KG1 (cell line): ENCODE measurements at regions not wholly inside any gene's neighbourhood (a gene's known extent, or its start where the extent isn't known, plus 50 kb on each side); places are given as distances from the start of the nearest gene placed in this dataset.
"Not testable (repeated sequence)": the region's sequence is repeated elsewhere in the genome, so short reads cannot be mapped to it uniquely, and the experiment has no call there.

ENCODE experiments used
- DNase-seq: peaks from one replicate; lab custom pipeline; 2025; lab: John Stamatoyannopoulos, UW

DNA sequence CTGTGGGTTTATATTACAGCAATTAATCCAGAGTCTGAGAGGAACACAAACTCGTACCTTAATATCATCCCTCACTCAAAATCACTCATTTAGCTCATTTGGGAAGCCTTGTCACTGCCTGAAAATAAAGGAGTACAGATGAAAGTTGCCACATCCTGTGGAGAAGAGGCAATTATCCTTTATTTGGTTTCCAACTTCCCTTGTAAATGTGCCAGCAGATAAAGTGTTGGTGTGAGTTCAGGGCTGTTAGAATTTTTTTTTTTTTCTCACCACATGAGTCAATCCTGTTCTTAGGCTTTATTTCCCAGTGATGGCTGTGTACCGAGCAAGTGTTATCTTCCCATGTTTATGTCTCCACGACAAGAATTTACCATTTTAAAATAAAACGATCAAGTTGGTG lies 99.0 kb upstream of the SMIM30 start:
- no peak for DNase-seq

DNA sequence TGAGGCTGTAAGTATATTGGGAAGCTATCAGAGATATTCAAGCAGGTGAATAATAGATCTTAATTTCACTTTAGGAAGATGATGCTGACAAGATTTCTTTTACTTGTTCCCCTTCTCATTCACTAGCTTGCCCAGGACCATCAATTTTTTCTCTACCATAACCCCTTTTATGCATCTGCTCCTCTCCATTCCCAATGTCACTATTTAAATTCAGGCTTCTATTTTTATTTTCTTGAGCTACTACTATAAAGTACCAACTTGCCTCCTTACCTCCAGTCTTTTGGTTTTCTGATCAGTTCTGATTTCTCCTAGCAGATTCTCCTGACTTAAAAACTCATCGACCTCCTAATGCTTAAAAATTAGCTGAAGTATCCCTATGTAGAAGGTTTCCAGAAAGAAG lies 97.7 kb upstream of the SMIM30 start:
- no peak for DNase-seq

- no peak for DNase-seq
These were observed 91.3 kb upstream of the SMIM30 start for GRCh38 chr7:113209449-113210203.

DNA sequence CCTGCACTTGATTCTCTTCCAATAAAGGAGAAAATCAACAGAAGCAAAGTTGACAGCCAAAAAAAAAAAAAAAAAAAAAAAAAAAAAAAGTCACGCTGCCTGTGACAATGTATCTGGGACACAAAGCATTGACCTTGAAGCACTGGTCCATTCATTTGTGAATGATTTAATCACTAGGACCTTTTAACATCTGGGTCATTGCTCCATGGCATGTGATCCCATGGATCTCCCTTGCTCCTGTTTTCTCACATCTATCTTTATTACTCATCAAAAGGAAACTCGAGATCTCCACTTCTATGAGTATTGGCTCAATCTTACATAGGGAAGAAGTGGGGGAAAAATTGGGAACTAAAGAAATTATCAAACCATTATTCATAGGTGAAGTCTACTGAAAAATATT lies 89.6 kb upstream of the SMIM30 start:
- DNase-seq, result no peak

GRCh38 chr7:113207441-113207840 lies 89.1 kb upstream of the SMIM30 start:
- no peak for DNase-seq

GRCh38 chr7:113204415-113204814 lies 86.1 kb upstream of the SMIM30 start:
- DNase-seq, result no peak

DNA sequence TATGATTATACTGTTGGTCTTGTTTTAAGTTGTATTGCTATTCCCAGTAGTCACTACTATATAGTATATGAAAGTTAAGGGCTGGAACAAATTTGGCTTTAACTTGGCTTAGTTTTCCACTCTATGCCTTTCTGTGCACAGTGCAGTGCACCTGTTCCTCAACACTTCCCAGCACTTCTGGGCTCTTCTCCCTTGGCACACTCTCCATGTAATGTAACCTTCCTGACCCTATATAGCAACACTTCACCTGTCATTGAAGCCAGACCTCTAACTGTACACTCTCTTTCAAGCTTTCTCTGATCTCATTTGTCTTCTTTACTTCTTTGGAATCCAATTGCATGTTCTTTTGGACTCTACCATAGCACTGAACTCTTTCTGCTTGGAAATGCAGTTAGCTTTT lies 83.9 kb upstream of the SMIM30 start:
- DNase-seq, result no peak

DNA sequence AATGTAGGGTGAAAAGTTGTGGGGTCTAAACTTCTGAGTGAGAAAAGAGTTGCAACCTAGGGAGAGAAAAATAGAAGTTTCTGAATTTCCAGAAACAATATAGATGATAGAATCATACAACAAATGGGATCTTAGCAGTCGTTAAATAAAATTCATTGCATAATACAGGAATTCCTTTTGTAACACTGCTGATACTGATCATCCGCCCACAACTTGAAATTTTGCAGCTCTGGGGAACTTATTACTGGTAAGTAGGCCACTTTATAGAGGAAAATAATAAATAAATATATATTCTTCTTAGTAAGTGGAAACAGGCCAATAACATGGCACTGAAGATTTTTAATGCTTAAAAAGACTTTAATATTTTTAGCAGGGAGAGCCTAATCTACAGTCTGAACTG lies 81.9 kb upstream of the SMIM30 start:
- DNase-seq, result no peak

DNA sequence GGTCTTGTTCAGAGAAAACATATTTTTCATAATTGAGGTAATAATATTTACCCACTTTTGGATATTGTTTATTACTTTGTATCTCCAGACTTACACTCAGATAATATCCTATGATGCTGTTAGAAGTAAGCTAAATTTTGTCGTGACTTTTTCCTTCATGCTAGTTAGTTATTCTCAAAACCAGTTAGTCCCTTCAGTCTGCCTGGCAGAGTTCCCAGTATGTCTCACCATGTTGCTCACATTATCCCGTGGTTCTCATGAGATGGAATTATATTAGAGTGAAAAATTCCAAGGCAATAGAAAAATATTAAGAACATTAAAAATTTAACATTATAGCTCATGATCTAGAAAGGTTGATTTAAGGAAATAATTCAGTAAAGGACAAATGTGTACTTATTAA lies 81.5 kb upstream of the SMIM30 start:
- DNase-seq, result no peak

- DNase-seq, result no peak
These were observed 80.8 kb upstream of the SMIM30 start for GRCh38 chr7:113199136-113199535.

GRCh38 chr7:113198226-113198625 lies 79.9 kb upstream of the SMIM30 start:
- no peak for DNase-seq

GRCh38 chr7:113197274-113197673 lies 78.9 kb upstream of the SMIM30 start:
- no peak for DNase-seq

DNA sequence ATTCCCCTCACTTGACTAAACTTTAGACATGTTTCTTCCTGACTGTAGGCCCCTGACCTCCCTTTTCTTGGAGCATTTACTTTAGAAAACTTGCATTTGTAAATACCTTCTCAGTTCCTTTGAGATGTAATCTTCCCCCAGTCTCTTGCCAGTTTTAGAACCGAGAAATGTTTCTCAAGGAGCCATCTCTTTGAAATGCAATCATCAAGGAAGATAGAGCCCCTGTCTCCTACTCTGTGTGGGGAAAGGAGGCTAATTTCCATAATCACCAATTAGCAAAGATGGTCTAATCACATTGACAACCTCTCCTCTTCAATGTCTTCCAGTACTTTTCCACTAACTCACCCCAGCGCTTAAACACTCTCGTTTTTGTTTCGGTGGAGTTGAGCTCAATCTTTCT lies 70.0 kb upstream of the SMIM30 start:
- no peak for DNase-seq

GRCh38 chr7:113179313-113179712 lies 61.0 kb upstream of the SMIM30 start:
- no peak for DNase-seq

DNA sequence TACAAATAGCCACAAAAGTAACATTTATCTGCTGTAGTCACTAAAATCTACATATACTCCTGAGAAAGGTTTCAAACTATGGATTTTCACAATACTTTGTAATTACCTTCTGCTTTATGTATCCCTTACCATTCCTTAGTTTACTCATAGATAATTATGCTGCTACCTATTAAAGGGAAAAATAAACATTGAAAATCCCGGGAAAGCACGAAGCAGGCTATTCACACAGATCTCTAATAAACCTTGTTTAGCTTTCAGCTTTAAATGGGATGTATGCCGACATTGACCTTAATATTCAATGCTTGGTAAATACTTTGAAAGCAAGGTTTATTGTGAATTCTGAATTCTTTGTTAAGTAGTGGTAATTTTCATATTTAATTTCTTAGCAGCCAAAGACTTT lies 58.5 kb upstream of the SMIM30 start:
- DNase-seq, result no peak

DNA sequence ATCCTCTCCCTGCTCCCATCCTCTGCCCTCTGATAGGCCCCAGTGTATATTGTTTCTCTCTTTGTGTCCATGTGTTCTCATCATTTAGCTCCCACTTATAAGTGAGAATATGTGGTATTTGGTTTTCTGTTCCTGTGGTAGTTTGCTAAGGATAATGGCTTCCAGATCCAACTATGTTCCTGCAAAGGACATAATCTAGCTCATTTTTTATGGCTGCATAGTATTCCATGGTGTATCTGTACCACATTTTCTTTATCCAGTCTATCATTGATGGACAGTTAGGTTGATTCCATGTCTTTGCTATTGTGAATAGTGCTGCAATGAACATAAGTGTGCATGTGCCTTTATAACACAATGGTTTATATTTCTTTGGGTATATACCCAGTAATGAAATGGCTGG lies 57.8 kb upstream of the SMIM30 start:
- DNase-seq, result not testable (repeated sequence)

DNA sequence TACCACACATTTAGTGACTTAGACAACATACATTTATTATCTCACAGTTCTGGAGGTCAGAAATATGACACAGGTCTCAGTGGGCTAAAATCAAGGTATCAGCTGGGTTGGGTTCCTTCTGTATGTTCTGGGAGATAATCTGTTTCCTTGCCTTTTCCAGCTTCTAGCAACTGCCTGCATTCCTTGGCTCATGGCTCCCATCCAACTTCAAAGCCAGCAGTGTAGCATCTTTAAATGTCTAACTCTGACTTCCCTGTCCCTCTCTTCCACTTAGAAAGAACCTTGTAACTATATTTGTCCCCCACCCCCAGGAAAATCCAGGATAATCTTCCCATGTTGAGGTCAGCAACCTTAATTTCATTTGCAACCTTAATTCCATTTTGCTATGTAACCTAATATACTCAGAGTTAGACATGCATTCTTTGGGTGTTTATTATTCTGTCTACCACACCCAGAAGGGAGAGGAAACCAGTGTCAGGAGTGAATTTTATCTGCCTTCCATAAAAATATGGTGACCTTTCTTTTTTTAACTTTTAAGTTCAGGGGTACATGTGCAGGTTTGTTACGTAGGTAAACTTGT lies 57.3 kb upstream of the SMIM30 start:
- DNase-seq, result no peak

GRCh38 chr7:113172726-113173125 lies 54.4 kb upstream of the SMIM30 start:
- no peak for DNase-seq

DNA sequence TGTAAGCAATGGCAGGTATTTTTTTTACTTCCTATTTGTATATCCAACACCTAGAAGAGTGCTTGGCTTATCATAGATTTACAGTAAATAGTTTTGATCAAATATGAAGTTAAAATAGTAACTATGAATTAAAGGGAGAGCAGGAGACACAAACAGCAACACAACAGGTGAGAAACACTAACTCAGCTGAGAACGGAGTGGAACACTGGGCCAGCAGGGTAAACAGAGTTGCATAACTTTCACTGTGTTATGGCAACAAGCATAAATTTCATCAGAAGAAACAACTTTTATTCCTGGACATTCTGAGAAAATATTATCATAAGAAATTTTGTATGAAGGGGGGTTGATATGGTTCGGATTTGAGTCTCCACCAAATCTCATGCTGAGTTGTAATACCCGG lies 52.2 kb upstream of the SMIM30 start:
- DNase-seq, result no peak
